GM12801 (cell line): ENCODE measurements at regions not wholly inside any gene's neighbourhood (a gene's known extent, or its start where the extent isn't known, plus 50 kb on each side); places are given as distances from the start of the nearest gene placed in this dataset.

Experiments used
- TF ChIP-seq, protein P1 (sequence below): IDR thresholded peaks from one replicate; pipeline ENCODE4 v1.5.1; 2011; ENCODE audit warnings: control low read depth; ENCODE audit not compliant: insufficient read length; ENCODE audit errors: extremely low read depth

- TF ChIP-seq, protein P1, sequence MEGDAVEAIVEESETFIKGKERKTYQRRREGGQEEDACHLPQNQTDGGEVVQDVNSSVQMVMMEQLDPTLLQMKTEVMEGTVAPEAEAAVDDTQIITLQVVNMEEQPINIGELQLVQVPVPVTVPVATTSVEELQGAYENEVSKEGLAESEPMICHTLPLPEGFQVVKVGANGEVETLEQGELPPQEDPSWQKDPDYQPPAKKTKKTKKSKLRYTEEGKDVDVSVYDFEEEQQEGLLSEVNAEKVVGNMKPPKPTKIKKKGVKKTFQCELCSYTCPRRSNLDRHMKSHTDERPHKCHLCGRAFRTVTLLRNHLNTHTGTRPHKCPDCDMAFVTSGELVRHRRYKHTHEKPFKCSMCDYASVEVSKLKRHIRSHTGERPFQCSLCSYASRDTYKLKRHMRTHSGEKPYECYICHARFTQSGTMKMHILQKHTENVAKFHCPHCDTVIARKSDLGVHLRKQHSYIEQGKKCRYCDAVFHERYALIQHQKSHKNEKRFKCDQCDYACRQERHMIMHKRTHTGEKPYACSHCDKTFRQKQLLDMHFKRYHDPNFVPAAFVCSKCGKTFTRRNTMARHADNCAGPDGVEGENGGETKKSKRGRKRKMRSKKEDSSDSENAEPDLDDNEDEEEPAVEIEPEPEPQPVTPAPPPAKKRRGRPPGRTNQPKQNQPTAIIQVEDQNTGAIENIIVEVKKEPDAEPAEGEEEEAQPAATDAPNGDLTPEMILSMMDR: no peak
Measured at GRCh38 chr4:81651243-81651899, 179.7 kb upstream of the RASGEF1B start.

- TF ChIP-seq, protein P1: no peak
Measured at GRCh38 chr4:81650606-81651242, 179.0 kb upstream of the RASGEF1B start.

DNA sequence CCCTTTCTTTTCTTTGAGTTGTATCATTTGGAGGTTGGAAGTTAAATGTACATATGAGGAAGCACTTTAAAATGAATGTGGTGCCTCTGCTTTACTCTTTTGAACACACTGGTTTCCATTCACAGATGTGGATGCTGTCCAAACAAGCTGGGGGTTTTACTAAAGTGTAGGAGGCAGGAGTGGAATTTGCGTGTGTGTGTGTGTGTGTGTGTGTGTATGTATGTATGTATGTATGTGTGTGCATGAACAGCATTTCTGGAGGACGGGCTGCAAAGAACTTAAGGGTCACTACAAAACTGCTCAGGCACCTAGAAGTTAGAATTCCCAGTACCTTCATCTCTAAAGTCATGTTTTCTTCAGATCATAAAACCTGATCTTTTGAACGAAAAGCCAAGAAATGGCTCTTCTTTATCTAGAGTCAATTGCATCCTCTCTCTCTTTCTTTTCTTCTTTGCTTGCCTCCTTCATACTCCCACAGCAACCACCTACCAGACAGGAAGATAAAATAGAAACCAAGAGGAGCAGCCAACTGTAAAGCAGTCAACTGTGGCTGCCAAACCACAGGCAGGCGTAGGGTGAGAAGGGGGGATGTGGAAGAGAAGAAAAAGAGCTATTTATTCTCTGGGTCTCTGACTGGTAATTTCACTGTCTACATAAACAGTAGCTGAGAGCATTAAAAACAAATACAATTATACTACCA, 177.0 kb upstream of the RASGEF1B start:
- TF ChIP-seq, protein P1: no peak

- TF ChIP-seq, protein P1: no peak
Measured at GRCh38 chr4:81647388-81647787, 175.7 kb upstream of the RASGEF1B start.

- TF ChIP-seq, protein P1: no peak
Measured at GRCh38 chr4:81642543-81642942, 170.8 kb upstream of the RASGEF1B start.

- TF ChIP-seq, protein P1: no peak
Measured at GRCh38 chr4:81639248-81639647, 167.5 kb upstream of the RASGEF1B start.

GRCh38 chr4:81638698-81639097, 167.0 kb upstream of the RASGEF1B start:
- TF ChIP-seq, protein P1: no peak
